ENCODE measurements at regions not wholly inside any gene's neighbourhood (a gene's known extent, or its start where the extent isn't known, plus 50 kb on each side); places are given as distances from the start of the nearest gene placed in this dataset.
"Not testable (repeated sequence)": the region's sequence is repeated elsewhere in the genome, so short reads cannot be mapped to it uniquely, and the experiment has no call there.

GRCh38 chr9:80491086-80491696, 919.4 kb downstream of the TLE4 start:
- no peak for TF ChIP-seq CTCF (IDR thresholded peaks at IDR 0.05; ENCODE audit: extremely low read depth, missing control alignments)

GRCh38 chr9:80489329-80489728, 917.6 kb downstream of the TLE4 start:
- no peak for TF ChIP-seq CTCF (IDR thresholded peaks at IDR 0.05; ENCODE audit: extremely low read depth, missing control alignments)

More at GRCh38 chr9:80491086-80491696, 919.4 kb downstream of the TLE4 start:
- no peak for DNase-seq (ENCODE audit: low spot score)

GRCh38 chr9:80485420-80486250, 913.9 kb downstream of the TLE4 start:
- no peak for TF ChIP-seq CTCF (IDR thresholded peaks at IDR 0.05; ENCODE audit: extremely low read depth, missing control alignments)
- no peak for DNase-seq (ENCODE audit: low spot score)

More at GRCh38 chr9:80489329-80489728, 917.6 kb downstream of the TLE4 start:
- no peak for DNase-seq (ENCODE audit: low spot score)

- not testable (repeated sequence) for DNase-seq (ENCODE audit: low spot score)
Observed at GRCh38 chr9:80482251-80482650, 910.5 kb downstream of the TLE4 start.

GRCh38 chr9:80467632-80468031, 895.9 kb downstream of the TLE4 start:
- no peak for DNase-seq (ENCODE audit: low spot score)
- no peak for TF ChIP-seq CTCF (IDR thresholded peaks at IDR 0.05; ENCODE audit: extremely low read depth, missing control alignments)

GRCh38 chr9:80465556-80465955, 893.8 kb downstream of the TLE4 start:
- no peak for TF ChIP-seq CTCF (IDR thresholded peaks at IDR 0.05; ENCODE audit: extremely low read depth, missing control alignments)
- no peak for DNase-seq (ENCODE audit: low spot score)

- TF ChIP-seq CTCF (IDR thresholded peaks at IDR 0.05; ENCODE audit: extremely low read depth, missing control alignments) = no peak
- DNase-seq (ENCODE audit: low spot score) = no peak
Observed at GRCh38 chr9:80449513-80449912, 877.7 kb downstream of the TLE4 start.
